Gastroesophageal sphincter (tissue), 3 donors: ENCODE measurements at regions not wholly inside any gene's neighbourhood (a gene's known extent, or its start where the extent isn't known, plus 50 kb on each side); places are given as distances from the start of the nearest gene placed in this dataset.
"Not testable (repeated sequence)": the region's sequence is repeated elsewhere in the genome, so short reads cannot be mapped to it uniquely, and the experiment has no call there.

Experiments used
- CTCF ChIP-seq, 4 experiments: fragments of 200-600 bp in 2 of 4; fragments of 450-650 bp in 2 of 4; sonication (generic) in 1 of 4; IDR thresholded peaks; one replicate each; pipeline ENCODE4 v1.5.1; 2017 to 2019; ENCODE audit warnings: antibody characterized with exemption in 4 of 4, mild to moderate bottlenecking in 2 of 4, moderate library complexity in 2 of 4
- POLR2AphosphoS5 ChIP-seq: sonication (generic); formaldehyde crosslinking; IDR thresholded peaks from one replicate; pipeline ENCODE4 v1.6.1; 2017; ENCODE audit warnings: antibody characterized with exemption

GRCh38 chr14:106741086-106741827, 1214.9 kb downstream of the TMEM121 start:
- TF ChIP-seq CTCF (IDR thresholded peaks at IDR 0.05); POLR2AphosphoS5: not testable (repeated sequence)
